Kidney epithelial cell (primary cell): ENCODE measurements at regions not wholly inside any gene's neighbourhood (a gene's known extent, or its start where the extent isn't known, plus 50 kb on each side); places are given as distances from the start of the nearest gene placed in this dataset.

ENCODE experiments used
- DNase-seq: peaks from one replicate; pipeline ENCODE4 v3.0.0-alpha.2; 2010; ENCODE audit warnings: low read depth
- H3K27me3 ChIP-seq: 2 replicates; pipeline ENCODE4 v1.6.0; 2011; ENCODE audit warnings: low read length; ENCODE audit not compliant: control insufficient read depth, insufficient read depth
- H3K36me3 ChIP-seq: 2 replicates; pipeline ENCODE4 v1.5.1; 2011; ENCODE audit warnings: low read length; ENCODE audit not compliant: control insufficient read depth, insufficient read depth
- H3K4me3 ChIP-seq: 2 replicates; pipeline ENCODE4 v1.5.1; 2011; ENCODE audit warnings: low read depth, mild to moderate bottlenecking, control low read depth, low read length
- TF ChIP-seq, protein P1 (sequence below): IDR thresholded peaks from 2 replicates; pipeline ENCODE4 v1.5.1; 2011; ENCODE audit warnings: mild to moderate bottlenecking, moderate library complexity, low read length, control low read depth, inconsistent platforms; ENCODE audit not compliant: insufficient read depth, poor library complexity, severe bottlenecking

DNA sequence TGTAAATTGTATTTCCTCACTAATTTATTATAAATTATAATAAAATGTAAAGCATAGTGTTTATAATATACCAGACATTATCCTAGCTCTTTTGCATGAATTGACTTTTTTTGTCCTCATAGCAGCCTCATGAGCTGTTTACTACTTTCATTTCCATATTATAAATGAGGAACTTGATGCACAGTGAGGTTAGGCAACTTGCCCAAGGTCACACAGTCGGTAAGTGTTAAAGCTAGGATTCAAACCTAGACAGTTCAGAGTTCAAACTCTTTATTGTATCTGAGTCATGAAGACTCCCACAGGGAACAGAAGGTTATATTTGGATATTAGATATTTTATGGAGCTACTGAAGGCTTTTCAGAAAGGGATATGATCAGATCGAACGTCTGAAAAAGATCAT lies 322.2 kb upstream of the SATB1 start:
- TF ChIP-seq, protein P1, sequence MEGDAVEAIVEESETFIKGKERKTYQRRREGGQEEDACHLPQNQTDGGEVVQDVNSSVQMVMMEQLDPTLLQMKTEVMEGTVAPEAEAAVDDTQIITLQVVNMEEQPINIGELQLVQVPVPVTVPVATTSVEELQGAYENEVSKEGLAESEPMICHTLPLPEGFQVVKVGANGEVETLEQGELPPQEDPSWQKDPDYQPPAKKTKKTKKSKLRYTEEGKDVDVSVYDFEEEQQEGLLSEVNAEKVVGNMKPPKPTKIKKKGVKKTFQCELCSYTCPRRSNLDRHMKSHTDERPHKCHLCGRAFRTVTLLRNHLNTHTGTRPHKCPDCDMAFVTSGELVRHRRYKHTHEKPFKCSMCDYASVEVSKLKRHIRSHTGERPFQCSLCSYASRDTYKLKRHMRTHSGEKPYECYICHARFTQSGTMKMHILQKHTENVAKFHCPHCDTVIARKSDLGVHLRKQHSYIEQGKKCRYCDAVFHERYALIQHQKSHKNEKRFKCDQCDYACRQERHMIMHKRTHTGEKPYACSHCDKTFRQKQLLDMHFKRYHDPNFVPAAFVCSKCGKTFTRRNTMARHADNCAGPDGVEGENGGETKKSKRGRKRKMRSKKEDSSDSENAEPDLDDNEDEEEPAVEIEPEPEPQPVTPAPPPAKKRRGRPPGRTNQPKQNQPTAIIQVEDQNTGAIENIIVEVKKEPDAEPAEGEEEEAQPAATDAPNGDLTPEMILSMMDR: no peak
- Histone ChIP-seq H3K4me3 (no peak overlapping the region), H3K36me3 (no peaks in the 10 kb centered on the region), H3K27me3 (no peaks in the 10 kb centered on the region)
- no peak for DNase-seq

DNA sequence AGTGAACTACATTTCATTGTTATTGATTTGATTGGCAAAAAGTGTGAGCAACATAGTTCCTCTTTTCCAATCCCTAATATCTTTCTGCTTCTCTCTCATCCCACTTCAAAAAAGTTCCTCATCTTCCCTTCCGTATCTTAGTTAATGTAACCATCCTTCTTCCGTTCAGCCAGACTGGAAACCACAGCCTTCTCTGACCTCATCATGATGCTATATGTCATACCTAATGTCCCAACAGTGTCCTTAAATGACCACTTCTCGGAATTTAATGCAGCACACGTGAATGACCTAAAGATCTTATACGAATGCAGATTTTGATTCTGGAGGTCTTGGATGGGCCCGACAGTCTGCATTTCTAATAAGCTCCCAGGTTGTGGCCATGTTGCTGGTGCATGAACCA lies 320.3 kb upstream of the SATB1 start:
- no peak for DNase-seq
- H3K27me3 ChIP-seq: no peaks in the 10 kb centered on the region
- TF ChIP-seq, protein P1: no peak
- H3K36me3 ChIP-seq: no peaks in the 10 kb centered on the region
- no peak overlapping the region for H3K4me3 ChIP-seq

DNA sequence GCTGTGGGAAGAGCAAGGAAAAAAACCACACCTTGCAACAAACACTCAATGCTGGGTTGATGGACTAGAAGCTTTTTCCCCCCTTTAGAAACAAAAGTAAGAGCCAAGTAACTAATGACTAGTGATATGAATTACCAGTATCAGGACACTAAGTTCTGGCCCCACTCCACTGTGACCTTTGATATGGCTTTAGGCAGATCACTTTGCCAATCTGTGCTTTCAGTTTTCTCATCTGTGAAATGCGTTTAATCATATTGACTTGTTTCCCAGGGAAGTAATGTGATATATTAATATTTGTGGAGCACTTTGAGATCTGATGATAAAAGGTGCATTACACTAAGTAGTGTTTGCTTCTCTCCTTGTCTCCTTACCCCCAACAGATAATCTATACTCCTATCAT lies 319.3 kb upstream of the SATB1 start:
- Histone ChIP-seq H3K4me3 (no peak overlapping the region), H3K36me3 (no peaks in the 10 kb centered on the region), H3K27me3 (no peaks in the 10 kb centered on the region)
- no peak for DNase-seq
- TF ChIP-seq, protein P1: no peak

DNA sequence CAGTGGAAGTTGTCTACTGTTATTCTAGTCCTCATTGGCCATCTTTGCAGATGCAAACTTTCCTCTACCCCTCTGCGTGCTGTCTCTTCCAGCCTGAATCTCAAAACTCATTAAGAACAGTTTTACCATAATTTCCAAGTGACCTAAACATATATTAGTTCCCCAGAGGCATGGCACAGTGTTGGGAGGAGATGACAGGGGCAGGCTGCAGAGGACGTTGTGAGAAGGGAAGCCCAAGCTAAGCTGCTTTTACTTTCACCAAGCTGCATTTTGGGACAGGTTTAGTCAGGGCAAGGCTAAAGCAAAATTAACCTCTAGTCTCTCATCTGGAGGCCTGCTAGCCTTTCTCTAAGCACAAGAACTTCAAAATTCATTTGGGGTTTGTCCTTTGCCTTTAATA lies 318.6 kb upstream of the SATB1 start:
- no peaks in the 10 kb centered on the region for H3K36me3 ChIP-seq
- no peak for DNase-seq
- no peak overlapping the region for H3K4me3 ChIP-seq
- no peaks in the 10 kb centered on the region for H3K27me3 ChIP-seq
- TF ChIP-seq, protein P1: no peak

DNA sequence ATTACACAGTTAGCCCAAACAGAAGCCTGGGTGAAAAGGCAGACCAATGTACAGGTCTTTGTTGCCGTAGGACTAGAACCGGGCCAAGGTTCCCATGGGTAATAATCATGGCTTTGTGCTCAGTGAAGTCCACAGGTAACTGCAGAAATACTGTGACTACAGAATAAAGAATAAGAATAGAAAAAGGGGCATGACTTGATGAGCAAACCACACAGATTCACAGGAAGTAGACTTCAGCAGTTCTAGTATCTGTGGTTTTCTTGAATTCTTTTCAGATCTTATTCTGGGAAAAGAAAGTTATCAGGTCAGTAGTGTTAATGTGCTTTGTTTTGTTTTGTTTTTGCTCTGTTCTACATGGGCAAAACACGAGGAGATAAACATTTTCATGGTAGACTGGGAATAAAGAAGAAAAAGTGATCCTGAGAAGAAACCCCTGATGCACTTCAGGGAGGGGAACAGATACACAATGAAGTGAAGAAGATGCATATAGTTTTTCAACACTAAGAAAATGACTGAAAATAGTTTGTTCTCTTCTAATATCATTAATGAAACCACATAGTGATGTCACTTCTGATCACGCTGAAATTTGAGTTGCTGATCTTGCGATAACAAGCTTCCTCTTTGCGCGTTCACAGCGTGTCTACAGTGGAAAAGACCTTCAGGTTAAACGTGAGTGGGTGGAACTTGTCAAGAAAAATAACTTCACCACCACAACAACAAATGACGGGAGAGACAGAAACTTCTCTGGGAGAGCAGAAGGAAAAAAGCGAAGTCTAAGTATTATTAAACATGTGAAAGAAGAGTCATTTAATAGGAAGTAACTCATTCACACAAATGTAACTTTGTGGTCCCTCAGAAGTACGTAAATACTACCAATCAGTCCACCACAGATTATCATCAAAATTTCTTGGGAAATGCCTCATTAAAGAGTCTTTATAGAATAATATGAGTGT lies 315.8 kb upstream of the SATB1 start:
- H3K27me3 ChIP-seq: no peaks in the 10 kb centered on the region
- H3K36me3 ChIP-seq: no peaks in the 10 kb centered on the region
- TF ChIP-seq, protein P1: no peak
- no peak for DNase-seq
- no peak overlapping the region for H3K4me3 ChIP-seq

DNA sequence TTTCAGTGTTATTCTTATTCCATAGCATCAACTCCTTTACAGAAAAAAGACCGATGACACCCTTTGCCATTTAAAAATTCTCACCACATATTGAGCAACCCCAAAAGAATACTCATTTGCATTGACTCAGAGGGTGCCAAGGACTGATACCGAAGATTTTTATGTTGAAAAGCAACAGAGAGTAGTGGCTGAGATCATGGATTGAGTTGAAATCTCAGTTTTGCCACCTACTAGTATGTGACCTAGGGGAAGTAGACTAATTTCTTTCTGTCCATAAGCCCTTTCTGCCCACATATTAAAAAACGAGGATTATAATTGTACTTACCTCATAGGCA lies 313.9 kb upstream of the SATB1 start:
- H3K36me3 ChIP-seq: no peaks in the 10 kb centered on the region
- no peaks in the 10 kb centered on the region for H3K27me3 ChIP-seq
- no peak for DNase-seq
- no peak overlapping the region for H3K4me3 ChIP-seq
- TF ChIP-seq, protein P1: no peak
